CD4-positive, CD25-positive, alpha-beta regulatory T cell (primary cell): ENCODE measurements at regions not wholly inside any gene's neighbourhood (a gene's known extent, or its start where the extent isn't known, plus 50 kb on each side); places are given as distances from the start of the nearest gene placed in this dataset.

Experiments used
- ATAC-seq, 2 donors: fragments of 150-1000 bp; cut with Tn5 transposase; one replicate each; pipeline ENCODE4 v1.10.0; 2021; ENCODE audit warnings: low read depth in 2 of 2, moderate number of reproducible peaks in 2 of 2, moderate library complexity in 1 of 2
- DNase-seq, 3 donors: peaks; one replicate each; pipeline versions ENCODE4 v3.0.0 to v3.0.0-alpha.2; 2012 to 2022; ENCODE audit warnings: mixed read lengths in 1 of 3
- H3K27ac ChIP-seq: one replicate; pipeline ENCODE4 v1.7.0; 2013; ENCODE audit warnings: mild to moderate bottlenecking, low read length; ENCODE audit not compliant: insufficient read depth, poor library complexity, severe bottlenecking
- H3K27me3 ChIP-seq: one replicate; pipeline ENCODE4 v1.7.0; 2013; ENCODE audit warnings: low read length; ENCODE audit not compliant: control insufficient read depth, insufficient read depth
- H3K36me3 ChIP-seq: one replicate; pipeline ENCODE4 v1.7.0; 2013; ENCODE audit warnings: mild to moderate bottlenecking, low read length, moderate library complexity; ENCODE audit not compliant: control insufficient read depth, insufficient read depth
- H3K4me1 ChIP-seq: 2 replicates; pipeline ENCODE4 v1.7.0; 2013; ENCODE audit warnings: mild to moderate bottlenecking, low read length; ENCODE audit not compliant: insufficient read depth, control insufficient read depth, poor library complexity, severe bottlenecking
- H3K4me3 ChIP-seq: one replicate; pipeline ENCODE4 v1.7.0; 2013; ENCODE audit warnings: low read depth, mild to moderate bottlenecking, low read length, moderate library complexity
- H3K9me3 ChIP-seq, 2 experiments: 1 replicate in 1 of 2; 2 replicates in 1 of 2; pipeline ENCODE4 v1.7.0; 2013; ENCODE audit warnings: low read length in 2 of 2, mild to moderate bottlenecking in 1 of 2, moderate library complexity in 1 of 2; ENCODE audit not compliant: control insufficient read depth in 2 of 2
- H3K27ac Mint-ChIP-seq, 3 donors: one replicate each; pipeline ENCODE4 v1.8.0; 2020 to 2022; ENCODE audit warnings: mild to moderate bottlenecking in 3 of 3, mixed read lengths in 3 of 3, moderate library complexity in 2 of 3
- H3K27me3 Mint-ChIP-seq: one replicate; pipeline ENCODE4 v1.8.0; 2022; ENCODE audit warnings: mild to moderate bottlenecking, mixed read lengths
- H3K36me3 Mint-ChIP-seq: one replicate; pipeline ENCODE4 v1.8.0; 2020; ENCODE audit warnings: mixed read lengths
- H3K4me1 Mint-ChIP-seq, 4 donors: one replicate each; pipeline ENCODE4 v1.8.0; 2020 to 2022; ENCODE audit warnings: mixed read lengths in 4 of 4, mild to moderate bottlenecking in 1 of 4
- H3K4me3 Mint-ChIP-seq, 4 donors: one replicate each; pipeline ENCODE4 v1.8.0; 2020 to 2022; ENCODE audit warnings: mild to moderate bottlenecking in 4 of 4, mixed read lengths in 4 of 4, moderate library complexity in 3 of 4
- H3K9me3 Mint-ChIP-seq, 7 donors: one replicate each; pipeline ENCODE4 v1.8.0; 2020 to 2022; ENCODE audit warnings: mixed read lengths in 7 of 7, mild to moderate bottlenecking in 3 of 7, moderate library complexity in 2 of 7

DNA sequence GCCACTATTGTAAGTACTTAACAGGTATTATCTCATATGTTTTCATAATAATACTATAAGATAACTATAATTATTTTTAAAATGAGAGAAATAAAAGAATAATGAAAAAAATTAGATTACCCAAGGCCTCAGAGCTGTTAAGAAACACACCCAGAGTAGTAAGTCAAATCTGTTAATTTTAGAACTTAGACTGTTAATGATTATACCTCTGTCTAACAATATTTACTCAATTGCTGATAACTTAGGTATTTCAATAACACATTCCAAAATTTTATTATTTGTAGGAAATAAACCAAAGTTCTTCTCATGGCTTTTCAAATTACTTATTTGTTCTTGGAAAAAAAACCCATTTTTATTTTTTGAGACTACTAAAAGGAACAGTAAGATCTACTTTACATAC lies 227.5 kb upstream of the KCNH7 start:
- H3K27me3 ChIP-seq: no peaks in the 10 kb centered on the region
- Mint-ChIP-seq H3K4me1 (no peaks in the 10 kb centered on the region), H3K9me3 (peaks cover 0 to 10% (median 4%) of the 10 kb centered on the region in 7 donors), H3K36me3 (no peaks in the 10 kb centered on the region), H3K27me3 (no peaks in the 10 kb centered on the region), H3K27ac (no peak overlapping the region), H3K4me3 (no peak overlapping the region)
- H3K36me3 ChIP-seq: no peaks in the 10 kb centered on the region
- H3K9me3 ChIP-seq: no peaks in the 10 kb centered on the region
- no peak overlapping the region for H3K27ac ChIP-seq
- no peak overlapping the region for H3K4me3 ChIP-seq
- ATAC-seq (no peak), DNase-seq (no peak)
- H3K4me1 ChIP-seq: no peaks in the 10 kb centered on the region

GRCh38 chr2:163062524-163062923 lies 224.0 kb upstream of the KCNH7 start:
- Histone ChIP-seq H3K27ac (no peak overlapping the region), H3K4me3 (no peak overlapping the region), H3K4me1 (no peaks in the 10 kb centered on the region), H3K27me3 (no peaks in the 10 kb centered on the region), H3K9me3 (no peaks in the 10 kb centered on the region), H3K36me3 (no peaks in the 10 kb centered on the region)
- Mint-ChIP-seq H3K36me3 (no peaks in the 10 kb centered on the region), H3K27ac (no peak overlapping the region), H3K4me3 (no peak overlapping the region), H3K4me1 (no peaks in the 10 kb centered on the region), H3K27me3 (no peaks in the 10 kb centered on the region), H3K9me3 (peaks cover 0 to 8% (median 3%) of the 10 kb centered on the region in 7 donors)
- DNase-seq: no peak
- ATAC-seq: no peak

DNA sequence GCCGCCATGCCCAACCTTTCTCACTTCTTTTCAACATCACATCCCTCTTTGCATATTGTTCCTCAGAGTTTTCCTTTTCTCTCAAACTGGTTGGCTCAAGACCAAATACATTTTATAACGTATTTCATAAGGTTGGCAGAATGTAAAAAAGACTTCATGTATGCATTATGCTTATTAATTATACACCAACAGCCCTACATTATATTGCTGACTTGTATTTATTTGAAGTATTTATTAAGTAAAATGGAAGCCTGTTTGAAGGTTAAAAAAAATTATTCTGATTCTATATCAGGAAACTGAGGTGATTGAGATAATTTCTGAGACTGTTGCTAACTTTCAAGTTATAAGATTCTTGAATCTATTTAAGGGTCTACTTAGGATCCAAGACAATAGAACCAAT lies 208.0 kb upstream of the KCNH7 start:
- no peak overlapping the region for H3K27ac ChIP-seq
- no peaks in the 10 kb centered on the region for H3K4me1 Mint-ChIP-seq
- H3K9me3 ChIP-seq: no peaks in the 10 kb centered on the region
- H3K27ac Mint-ChIP-seq: no peak overlapping the region
- H3K36me3 Mint-ChIP-seq: no peaks in the 10 kb centered on the region
- no peaks in the 10 kb centered on the region for H3K27me3 Mint-ChIP-seq
- no peak overlapping the region for H3K4me3 ChIP-seq
- H3K27me3 ChIP-seq: no peaks in the 10 kb centered on the region
- DNase-seq: no peak
- no peaks in the 10 kb centered on the region for H3K36me3 ChIP-seq
- H3K4me3 Mint-ChIP-seq: no peak overlapping the region
- peaks cover 0 to 7% (median 3%) of the 10 kb centered on the region in 7 donors for H3K9me3 Mint-ChIP-seq
- no peaks in the 10 kb centered on the region for H3K4me1 ChIP-seq
- no peak for ATAC-seq

DNA sequence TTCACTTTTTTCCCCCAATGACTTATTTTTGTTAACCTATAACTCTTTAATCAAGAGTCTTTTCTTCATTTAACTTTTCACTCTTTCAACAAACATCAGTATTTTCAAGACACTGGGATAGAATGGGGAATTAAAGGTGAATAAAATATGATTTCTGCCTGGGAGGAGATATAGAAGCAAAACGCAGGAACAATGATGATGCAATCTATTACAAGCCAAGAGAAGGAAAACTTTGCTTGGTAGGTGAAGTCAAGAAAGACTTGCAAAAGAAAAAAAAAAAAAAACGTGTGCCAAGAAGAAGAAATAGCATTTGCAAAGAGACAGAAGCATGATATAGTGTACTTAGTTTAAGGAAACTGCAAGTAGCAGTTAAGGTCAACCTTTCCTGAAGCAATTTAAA lies 207.3 kb upstream of the KCNH7 start:
- Mint-ChIP-seq H3K4me3 (no peak overlapping the region), H3K27me3 (no peaks in the 10 kb centered on the region)
- H3K4me3 ChIP-seq: no peak overlapping the region

GRCh38 chr2:163044114-163044513 lies 205.5 kb upstream of the KCNH7 start:
- Mint-ChIP-seq H3K27ac (no peak overlapping the region), H3K36me3 (no peaks in the 10 kb centered on the region), H3K4me1 (no peaks in the 10 kb centered on the region), H3K9me3 (peaks cover 0 to 6% (median 3%) of the 10 kb centered on the region in 7 donors), H3K27me3 (no peaks in the 10 kb centered on the region), H3K4me3 (no peak overlapping the region)
- Histone ChIP-seq H3K4me1 (no peaks in the 10 kb centered on the region), H3K36me3 (no peaks in the 10 kb centered on the region), H3K27ac (no peak overlapping the region), H3K9me3 (no peaks in the 10 kb centered on the region), H3K4me3 (no peak overlapping the region), H3K27me3 (no peaks in the 10 kb centered on the region)
- no peak for DNase-seq
- no peak for ATAC-seq

More for the DNA sequence above, 207.3 kb upstream of the KCNH7 start:
- no peaks in the 10 kb centered on the region for H3K27me3 ChIP-seq
- Mint-ChIP-seq H3K4me1 (no peaks in the 10 kb centered on the region), H3K9me3 (peaks cover 0 to 5% (median 3%) of the 10 kb centered on the region in 7 donors), H3K36me3 (no peaks in the 10 kb centered on the region), H3K27ac (no peak overlapping the region)
- no peaks in the 10 kb centered on the region for H3K9me3 ChIP-seq
- no peak for DNase-seq
- ATAC-seq: no peak
- H3K27ac ChIP-seq: no peak overlapping the region
- no peaks in the 10 kb centered on the region for H3K36me3 ChIP-seq
- no peaks in the 10 kb centered on the region for H3K4me1 ChIP-seq

GRCh38 chr2:163043201-163043600 lies 204.6 kb upstream of the KCNH7 start:
- H3K27me3 ChIP-seq: no peaks in the 10 kb centered on the region
- no peaks in the 10 kb centered on the region for H3K36me3 ChIP-seq
- no peak overlapping the region for H3K27ac ChIP-seq
- no peaks in the 10 kb centered on the region for H3K4me1 ChIP-seq
- Mint-ChIP-seq H3K9me3 (peaks cover 0 to 6% (median 3%) of the 10 kb centered on the region in 7 donors), H3K27ac (no peak overlapping the region), H3K27me3 (no peaks in the 10 kb centered on the region), H3K36me3 (no peaks in the 10 kb centered on the region), H3K4me3 (no peak overlapping the region), H3K4me1 (no peaks in the 10 kb centered on the region)
- no peak for ATAC-seq
- no peaks in the 10 kb centered on the region for H3K9me3 ChIP-seq
- H3K4me3 ChIP-seq: no peak overlapping the region
- no peak for DNase-seq

GRCh38 chr2:163039266-163039665 lies 200.7 kb upstream of the KCNH7 start:
- no peak overlapping the region for H3K27ac Mint-ChIP-seq
- Histone ChIP-seq H3K27me3 (no peaks in the 10 kb centered on the region), H3K4me3 (no peak overlapping the region), H3K27ac (no peak overlapping the region), H3K9me3 (no peaks in the 10 kb centered on the region), H3K4me1 (no peaks in the 10 kb centered on the region), H3K36me3 (no peaks in the 10 kb centered on the region)
- ATAC-seq (no peak), DNase-seq (no peak)
- H3K9me3 Mint-ChIP-seq: peaks cover 0 to 12% (median 3%) of the 10 kb centered on the region in 7 donors
- no peaks in the 10 kb centered on the region for H3K27me3 Mint-ChIP-seq
- H3K36me3 Mint-ChIP-seq: no peaks in the 10 kb centered on the region
- H3K4me1 Mint-ChIP-seq: no peaks in the 10 kb centered on the region
- H3K4me3 Mint-ChIP-seq: no peak overlapping the region

DNA sequence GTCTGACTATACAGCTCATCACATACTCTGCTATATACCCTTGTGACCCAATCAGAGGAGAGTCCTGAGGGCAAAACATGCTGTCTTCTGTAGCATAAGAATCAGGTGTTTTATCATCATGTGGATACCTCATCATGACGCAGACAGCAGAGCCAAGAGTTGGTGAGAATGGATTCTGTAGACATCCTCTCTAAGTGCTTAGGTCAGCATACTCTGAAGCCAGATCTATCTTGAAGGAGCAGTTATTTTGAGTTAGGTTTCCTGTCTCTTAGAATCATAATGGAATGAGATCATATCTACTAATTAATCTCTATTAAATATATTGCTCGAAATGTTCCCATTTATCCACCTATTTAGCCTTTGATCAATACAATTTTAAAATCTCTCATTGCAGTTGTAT lies 190.2 kb upstream of the KCNH7 start:
- Mint-ChIP-seq H3K27me3 (no peaks in the 10 kb centered on the region), H3K4me1 (no peaks in the 10 kb centered on the region), H3K27ac (no peak overlapping the region), H3K4me3 (no peak overlapping the region), H3K36me3 (no peaks in the 10 kb centered on the region), H3K9me3 (peaks cover 0 to 17% (median 5%) of the 10 kb centered on the region in 7 donors)
- DNase-seq (no peak), ATAC-seq (no peak)
- no peaks in the 10 kb centered on the region for H3K27me3 ChIP-seq
- H3K4me3 ChIP-seq: no peak overlapping the region
- peaks cover 0 to 4% of the 10 kb centered on the region in 2 experiments for H3K9me3 ChIP-seq
- no peak overlapping the region for H3K27ac ChIP-seq
- no peaks in the 10 kb centered on the region for H3K4me1 ChIP-seq
- no peaks in the 10 kb centered on the region for H3K36me3 ChIP-seq
